Suprapubic skin (tissue), 4 donors: ENCODE measurements at regions not wholly inside any gene's neighbourhood (a gene's known extent, or its start where the extent isn't known, plus 50 kb on each side); places are given as distances from the start of the nearest gene placed in this dataset.

Experiments used
- CTCF ChIP-seq, 2 donors: fragments of 200-600 bp in 1 of 2; fragments of 450-650 bp in 1 of 2; sonication (generic) in 1 of 2; IDR thresholded peaks; one replicate each; pipeline ENCODE4 v1.5.1; 2016 to 2019; ENCODE audit warnings: antibody characterized with exemption in 2 of 2, mild to moderate bottlenecking in 1 of 2, moderate library complexity in 1 of 2
- EP300 ChIP-seq: sonication (generic); formaldehyde crosslinking; IDR thresholded peaks from one replicate; pipeline ENCODE4 v1.6.1; 2017; ENCODE audit warnings: antibody characterized with exemption
- POLR2A ChIP-seq, 2 donors: fragments of 450-650 bp; IDR thresholded peaks; one replicate each; pipeline ENCODE4 v1.6.1; 2017; ENCODE audit warnings: antibody characterized with exemption in 2 of 2, mild to moderate bottlenecking in 2 of 2, moderate library complexity in 2 of 2
- POLR2AphosphoS5 ChIP-seq, 3 donors: sonication (generic); formaldehyde crosslinking; IDR thresholded peaks; one replicate each; pipeline ENCODE4 v1.6.1; 2017; ENCODE audit warnings: antibody characterized with exemption in 3 of 3

- no peak for TF ChIP-seq CTCF (IDR thresholded peaks at IDR 0.05)
- TF ChIP-seq POLR2A (IDR thresholded peaks at IDR 0.05): no peak
- TF ChIP-seq POLR2AphosphoS5 (IDR thresholded peaks at IDR 0.05): no peak
- no peak for TF ChIP-seq EP300
Measured at GRCh38 chr3:127439621-127440020, 150.9 kb downstream of the TPRA1 start.
